ENCODE measurements at regions not wholly inside any gene's neighbourhood (a gene's known extent, or its start where the extent isn't known, plus 50 kb on each side); places are given as distances from the start of the nearest gene placed in this dataset.

- no peak for TF ChIP-seq CTCF (conservative IDR thresholded peaks at IDR 0.05; ENCODE audit: low read length)
- no peak for TF ChIP-seq EZH2phosphoT487 (IDR thresholded peaks at IDR 0.05; ENCODE audit: borderline replicate concordance, low read depth, low read length)
Observed at GRCh38 chr15:47663101-47663500, 54.2 kb upstream of the SEMA6D start.

Measured in OCI-LY7 (cell line).